PFSK-1 (cell line): ENCODE measurements at regions not wholly inside any gene's neighbourhood (a gene's known extent, or its start where the extent isn't known, plus 50 kb on each side); places are given as distances from the start of the nearest gene placed in this dataset.

Experiments
- FOXP2 ChIP-seq: optimal IDR thresholded peaks from 2 replicates; pipeline ENCODE3; 2011; ENCODE audit warnings: borderline replicate concordance, control low read depth, inconsistent platforms; ENCODE audit not compliant: insufficient read depth; ENCODE audit errors: extremely low read length, extremely low read depth
- POLR2AphosphoS5 ChIP-seq: IDR thresholded peaks from 2 replicates; pipeline ENCODE4 v1.6.1; 2012; ENCODE audit warnings: low read depth, mild to moderate bottlenecking, control low read depth, low read length, moderate library complexity
- SIN3A ChIP-seq: IDR thresholded peaks from 2 replicates; pipeline ENCODE4 v1.6.1; 2012; ENCODE audit warnings: mild to moderate bottlenecking, low read length, moderate library complexity, borderline replicate concordance; ENCODE audit not compliant: insufficient read depth
- TAF1 ChIP-seq: IDR thresholded peaks from 2 replicates; pipeline ENCODE4 v1.6.1; 2012; ENCODE audit warnings: low read length, control low read depth, borderline replicate concordance; ENCODE audit not compliant: insufficient read depth
- TF ChIP-seq, protein P1 (sequence below), 2 experiments: IDR thresholded peaks; 2 replicates each; pipeline versions ENCODE4 v1.6.1 to v1.8.0; 2011 to 2012; ENCODE audit warnings: low read depth in 2 of 2, low read length in 2 of 2, control low read depth in 1 of 2, inconsistent platforms in 1 of 2, mild to moderate bottlenecking in 1 of 2, moderate library complexity in 1 of 2; ENCODE audit not compliant: insufficient read depth in 1 of 2

DNA sequence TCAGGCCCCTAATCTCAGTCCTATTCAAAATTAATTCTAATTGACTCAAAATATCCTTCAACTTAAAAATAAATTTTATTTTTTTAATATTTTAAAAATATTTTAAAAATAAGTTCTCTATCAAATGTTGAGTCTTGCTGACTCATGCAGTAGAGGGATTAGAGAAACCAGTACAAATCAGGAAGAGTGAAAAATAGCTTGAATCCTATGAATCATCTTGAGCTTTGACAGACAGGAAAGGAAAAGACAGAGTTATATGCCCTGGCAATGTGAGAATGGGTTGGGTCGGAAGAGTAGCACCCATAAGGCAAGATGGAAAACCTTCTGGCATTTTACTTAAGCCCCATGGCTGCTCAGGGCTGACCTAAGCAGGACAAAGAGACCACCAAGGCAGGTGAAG is 346.6 kb upstream of the RUNX1 start:
- TF ChIP-seq POLR2AphosphoS5 (no peak), SIN3A (no peak), TAF1 (no peak), FOXP2 (no peak)
- TF ChIP-seq, protein P1, sequence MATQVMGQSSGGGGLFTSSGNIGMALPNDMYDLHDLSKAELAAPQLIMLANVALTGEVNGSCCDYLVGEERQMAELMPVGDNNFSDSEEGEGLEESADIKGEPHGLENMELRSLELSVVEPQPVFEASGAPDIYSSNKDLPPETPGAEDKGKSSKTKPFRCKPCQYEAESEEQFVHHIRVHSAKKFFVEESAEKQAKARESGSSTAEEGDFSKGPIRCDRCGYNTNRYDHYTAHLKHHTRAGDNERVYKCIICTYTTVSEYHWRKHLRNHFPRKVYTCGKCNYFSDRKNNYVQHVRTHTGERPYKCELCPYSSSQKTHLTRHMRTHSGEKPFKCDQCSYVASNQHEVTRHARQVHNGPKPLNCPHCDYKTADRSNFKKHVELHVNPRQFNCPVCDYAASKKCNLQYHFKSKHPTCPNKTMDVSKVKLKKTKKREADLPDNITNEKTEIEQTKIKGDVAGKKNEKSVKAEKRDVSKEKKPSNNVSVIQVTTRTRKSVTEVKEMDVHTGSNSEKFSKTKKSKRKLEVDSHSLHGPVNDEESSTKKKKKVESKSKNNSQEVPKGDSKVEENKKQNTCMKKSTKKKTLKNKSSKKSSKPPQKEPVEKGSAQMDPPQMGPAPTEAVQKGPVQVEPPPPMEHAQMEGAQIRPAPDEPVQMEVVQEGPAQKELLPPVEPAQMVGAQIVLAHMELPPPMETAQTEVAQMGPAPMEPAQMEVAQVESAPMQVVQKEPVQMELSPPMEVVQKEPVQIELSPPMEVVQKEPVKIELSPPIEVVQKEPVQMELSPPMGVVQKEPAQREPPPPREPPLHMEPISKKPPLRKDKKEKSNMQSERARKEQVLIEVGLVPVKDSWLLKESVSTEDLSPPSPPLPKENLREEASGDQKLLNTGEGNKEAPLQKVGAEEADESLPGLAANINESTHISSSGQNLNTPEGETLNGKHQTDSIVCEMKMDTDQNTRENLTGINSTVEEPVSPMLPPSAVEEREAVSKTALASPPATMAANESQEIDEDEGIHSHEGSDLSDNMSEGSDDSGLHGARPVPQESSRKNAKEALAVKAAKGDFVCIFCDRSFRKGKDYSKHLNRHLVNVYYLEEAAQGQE (IDR thresholded peaks at IDR 0.05; ENCODE audit: insufficient read depth in 1 of 2, low read depth in 2 of 2, low read length in 2 of 2), result no peak

DNA sequence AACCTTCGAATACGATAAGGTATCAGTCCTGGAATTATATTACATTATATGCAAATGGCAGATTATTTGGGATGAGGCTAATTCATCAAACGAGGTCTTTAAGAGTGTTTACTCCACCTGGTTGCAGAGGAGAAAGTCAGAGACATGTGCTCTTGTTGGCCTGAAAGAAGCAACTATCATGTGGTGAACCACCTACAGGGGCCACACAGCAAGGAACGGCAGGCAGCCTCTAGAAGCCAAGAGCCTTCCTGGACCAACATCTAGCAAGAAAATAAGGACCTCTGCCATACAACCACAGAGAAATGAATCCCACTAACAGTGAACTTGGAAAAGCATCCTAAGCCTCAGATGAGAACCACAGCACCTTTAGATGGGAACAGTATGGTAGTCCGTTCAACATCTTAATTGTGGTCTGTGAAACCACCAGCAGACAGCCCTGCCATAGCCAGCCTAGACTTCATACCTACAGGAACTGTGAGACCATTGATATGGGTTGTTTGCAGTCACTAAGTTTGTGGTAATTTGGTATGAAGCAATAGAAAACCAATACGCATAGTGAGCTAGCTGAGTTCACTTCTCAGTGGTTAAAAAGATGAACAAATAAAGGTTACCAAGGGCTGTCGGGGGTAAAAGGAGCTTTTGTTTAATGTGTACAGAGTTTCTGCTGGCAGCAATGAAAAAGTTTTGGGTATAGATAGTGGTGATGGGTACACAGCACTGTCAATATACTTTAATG is 345.7 kb upstream of the RUNX1 start:
- TF ChIP-seq POLR2AphosphoS5 (no peak), SIN3A (no peak), TAF1 (no peak), FOXP2 (no peak)
- TF ChIP-seq, protein P1 (IDR thresholded peaks at IDR 0.05; ENCODE audit: insufficient read depth in 1 of 2, low read depth in 2 of 2, low read length in 2 of 2), result no peak

DNA sequence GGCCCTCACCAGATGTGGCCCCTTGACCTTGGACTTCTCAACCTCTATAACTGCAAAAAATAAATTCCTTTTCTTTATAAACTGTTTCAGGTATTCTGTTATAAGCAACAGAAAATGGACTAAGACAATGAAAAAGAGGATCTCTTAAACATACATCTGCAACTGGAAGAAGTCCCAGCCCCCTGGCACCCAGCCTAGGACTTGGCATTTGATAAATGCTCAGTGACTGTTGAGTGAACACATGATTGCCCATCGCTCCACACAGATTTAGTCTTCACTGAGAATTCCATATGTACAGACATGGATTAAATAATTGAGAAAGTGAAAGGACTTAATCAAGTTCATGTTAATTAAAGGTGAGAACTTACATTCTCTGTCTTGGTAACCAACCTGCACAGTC is 344.9 kb upstream of the RUNX1 start:
- TF ChIP-seq POLR2AphosphoS5 (no peak), FOXP2 (no peak)

DNA sequence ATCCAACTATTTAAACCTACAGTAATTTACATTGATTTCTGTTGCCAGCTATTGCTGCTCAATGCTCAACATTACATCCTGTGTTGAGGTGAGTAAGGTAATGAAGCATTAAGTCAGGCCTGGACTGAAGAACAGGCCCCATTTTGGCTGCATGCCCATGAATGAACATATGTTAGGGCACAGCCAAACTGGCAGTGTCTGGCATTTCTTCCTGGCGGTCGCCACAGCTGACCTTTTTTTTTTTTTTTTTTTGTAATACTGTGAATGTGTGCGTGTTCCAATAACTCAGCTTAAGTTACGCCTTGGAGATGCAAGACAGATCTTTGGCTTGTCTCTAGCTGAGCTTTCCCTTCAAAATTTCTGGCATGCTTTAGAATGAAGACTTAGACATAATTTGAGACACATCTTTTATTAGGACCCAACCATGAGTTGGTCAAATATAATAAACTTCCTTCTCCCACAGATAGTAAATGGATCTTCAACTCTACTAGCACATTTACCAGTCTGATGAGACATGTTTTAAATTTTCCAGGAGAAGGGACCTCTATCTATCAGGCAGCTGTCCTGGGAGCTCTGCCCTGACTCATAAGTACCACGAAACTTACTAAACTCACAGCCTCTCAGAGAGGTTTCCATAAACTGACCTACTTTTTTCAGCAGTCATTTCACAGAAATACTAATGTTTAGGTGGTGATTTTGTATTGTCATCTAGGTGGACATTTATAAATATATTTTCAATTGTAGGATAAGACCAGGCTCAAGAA is 341.1 kb upstream of the RUNX1 start:
- TF ChIP-seq FOXP2 (no peak), POLR2AphosphoS5 (no peak), SIN3A (no peak), TAF1 (no peak)
- TF ChIP-seq, protein P1 (IDR thresholded peaks at IDR 0.05; ENCODE audit: insufficient read depth in 1 of 2, low read depth in 2 of 2, low read length in 2 of 2), result no peak

DNA sequence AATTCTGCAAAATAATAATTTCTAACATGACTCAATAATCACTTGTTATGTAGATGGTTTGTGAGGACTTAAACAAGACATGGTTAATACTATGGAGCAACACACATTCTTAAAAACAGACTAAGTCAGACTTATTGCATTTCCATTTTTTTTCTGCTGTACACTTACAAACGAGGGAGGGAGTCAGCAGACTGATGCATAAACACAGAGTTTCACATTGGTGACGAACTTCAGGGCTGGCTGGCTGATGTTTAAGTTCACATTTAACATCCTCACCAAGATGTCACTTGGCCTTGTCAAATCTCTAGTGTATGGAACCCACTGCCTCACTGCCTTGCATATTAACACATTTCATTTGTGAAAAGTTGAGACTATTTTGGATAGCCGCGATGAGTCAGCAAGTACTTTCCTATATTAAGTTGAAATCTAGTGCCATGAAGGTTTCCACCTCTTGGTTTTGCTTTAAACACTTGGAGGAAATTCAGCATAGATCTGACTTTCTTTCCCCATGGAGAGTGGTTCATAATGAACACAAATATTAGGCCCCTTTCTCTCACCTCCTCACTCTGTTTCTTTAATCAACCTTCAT is 337.5 kb upstream of the RUNX1 start:
- TF ChIP-seq SIN3A (no peak), POLR2AphosphoS5 (no peak), TAF1 (no peak), FOXP2 (no peak)
- TF ChIP-seq, protein P1 (IDR thresholded peaks at IDR 0.05; ENCODE audit: insufficient read depth in 1 of 2, low read depth in 2 of 2, low read length in 2 of 2), result no peak
